GM23338 (cell line): ENCODE measurements at regions not wholly inside any gene's neighbourhood (a gene's known extent, or its start where the extent isn't known, plus 50 kb on each side); places are given as distances from the start of the nearest gene placed in this dataset.

Experiments used
- ATAC-seq: fragments of 200-7000 bp; cut with Tn5 transposase; 3 replicates; pipeline ENCODE4 v1.9.1; 2020
- DNase-seq: peaks from one replicate; pipeline ENCODE4 v3.0.0-alpha.2; 2015; ENCODE audit warnings: low spot score
- H2AFZ ChIP-seq: fragments of 200-600 bp; sonication (generic); 2 replicates; pipeline ENCODE4 v1.8.0; 2016; ENCODE audit warnings: antibody characterized with exemption, mild to moderate bottlenecking, moderate library complexity
- H3F3A ChIP-seq: fragments of 200-600 bp; sonication (generic); replicated peaks from 2 replicates; pipeline ENCODE4 v1.8.0; 2017; ENCODE audit warnings: antibody characterized with exemption, mixed run types, low read depth
- H3K27ac ChIP-seq: fragments of 200-600 bp; sonication (generic); 2 replicates; pipeline ENCODE4 v1.6.1; 2016; ENCODE audit warnings: low read depth
- H3K27me3 ChIP-seq: fragments of 200-600 bp; sonication (generic); 2 replicates; pipeline ENCODE4 v1.8.0; 2016; ENCODE audit warnings: mild to moderate bottlenecking, mixed run types, moderate library complexity; ENCODE audit not compliant: insufficient read depth
- H3K36me3 ChIP-seq: fragments of 200-600 bp; sonication (generic); 2 replicates; pipeline ENCODE4 v1.8.0; 2016; ENCODE audit warnings: mild to moderate bottlenecking; ENCODE audit not compliant: insufficient read depth
- H3K4me1 ChIP-seq: fragments of 200-600 bp; sonication (generic); 2 replicates; pipeline ENCODE4 v1.8.0; 2016; ENCODE audit warnings: mild to moderate bottlenecking, moderate library complexity; ENCODE audit not compliant: insufficient read depth
- H3K4me2 ChIP-seq: fragments of 200-600 bp; sonication (generic); 2 replicates; pipeline ENCODE4 v1.7.1; 2017; ENCODE audit warnings: mixed run types
- H3K4me3 ChIP-seq: fragments of 200-600 bp; sonication (generic); 2 replicates; pipeline ENCODE4 v1.6.1; 2016; ENCODE audit warnings: mixed run types
- H3K79me2 ChIP-seq: fragments of 200-600 bp; sonication (generic); replicated peaks from 2 replicates; pipeline ENCODE4 v1.8.0; 2017; ENCODE audit warnings: mild to moderate bottlenecking; ENCODE audit not compliant: insufficient read depth
- H3K9me2 ChIP-seq: fragments of 200-600 bp; sonication (generic); 2 replicates; pipeline ENCODE4 v1.8.0; 2017; ENCODE audit not compliant: insufficient read depth
- H4K20me1 ChIP-seq: fragments of 200-600 bp; sonication (generic); replicated peaks from 2 replicates; pipeline ENCODE4 v1.8.0; 2017; ENCODE audit warnings: mild to moderate bottlenecking; ENCODE audit not compliant: insufficient read depth
- H3K27ac Mint-ChIP-seq: 2 replicates; pipeline ENCODE4 v1.8.0; 2020; ENCODE audit warnings: inconsistent platforms, mild to moderate bottlenecking, moderate library complexity, mixed read lengths
- H3K27me3 Mint-ChIP-seq: 3 replicates; pipeline ENCODE4 v1.8.0; 2022; ENCODE audit warnings: low read depth, mild to moderate bottlenecking, moderate library complexity, mixed read lengths, inconsistent platforms; ENCODE audit not compliant: insufficient read depth, poor library complexity
- H3K36me3 Mint-ChIP-seq: 3 replicates; pipeline ENCODE4 v1.8.0; 2021; ENCODE audit warnings: low read depth, mild to moderate bottlenecking, inconsistent platforms, moderate library complexity, mixed read lengths
- H3K4me1 Mint-ChIP-seq: 3 replicates; pipeline ENCODE4 v1.8.0; 2020; ENCODE audit warnings: mild to moderate bottlenecking, inconsistent platforms, mixed read lengths
- H3K4me3 Mint-ChIP-seq: 3 replicates; pipeline ENCODE4 v1.8.0; 2021; ENCODE audit warnings: moderate library complexity, mild to moderate bottlenecking, inconsistent platforms, mixed read lengths
- H3K9me3 Mint-ChIP-seq: 3 replicates; pipeline ENCODE4 v1.8.0; 2020; ENCODE audit warnings: moderate library complexity, mild to moderate bottlenecking, inconsistent platforms, mixed read lengths
- NANOG ChIP-seq: IDR thresholded peaks from 2 replicates; pipeline ENCODE4 v1.6.1; 2016; ENCODE audit warnings: antibody characterized with exemption, borderline replicate concordance
- ZNF331 ChIP-seq: fragments of 250-450 bp; sonication (Bioruptor Pico); IDR thresholded peaks from 2 replicates; pipeline ENCODE4 v1.5.0; 2020; ENCODE audit warnings: low read depth, mild to moderate bottlenecking, moderate library complexity
- TF ChIP-seq, protein P1 (sequence below): IDR thresholded peaks from one replicate; pipeline ENCODE4 v1.6.1; 2018; ENCODE audit warnings: antibody characterized with exemption; ENCODE audit not compliant: unreplicated experiment
- TF ChIP-seq, protein P2 (sequence below), 2 experiments: fragments of 200-600 bp in 1 of 2; sonication (generic) in 1 of 2; conservative IDR thresholded peaks; 2 replicates each; pipeline versions ENCODE4 v1.5.1 to v1.6.1; 2016 to 2017; ENCODE audit warnings: antibody characterized with exemption in 2 of 2, low read depth in 2 of 2, mild to moderate bottlenecking in 2 of 2, moderate library complexity in 1 of 2

DNA sequence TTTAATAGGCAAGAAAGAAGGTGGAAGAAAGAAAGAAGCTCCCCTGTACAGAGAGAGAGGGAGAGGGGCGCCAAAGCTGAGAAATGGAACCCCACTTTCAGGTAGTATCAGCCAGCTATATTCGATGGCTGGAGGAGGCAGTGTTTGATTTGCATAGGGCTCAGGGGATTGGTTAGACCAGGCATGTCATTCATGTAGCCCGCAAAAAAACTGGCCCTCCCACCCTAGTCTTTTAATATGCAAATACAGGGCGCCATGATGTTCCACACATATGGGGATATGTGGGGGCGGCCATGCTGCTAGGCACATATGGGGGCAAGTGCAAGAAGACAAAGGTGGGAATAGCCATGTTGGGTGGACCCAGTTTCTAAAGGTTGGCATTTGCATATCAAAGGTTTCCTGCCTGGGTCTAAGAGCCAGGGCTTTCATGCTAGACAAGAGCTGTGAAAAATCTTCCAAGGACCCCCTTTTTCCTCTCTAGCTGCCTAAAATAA lies 174.4 kb upstream of the ADRA1B start (continued):
- no peak for TF ChIP-seq NANOG
- TF ChIP-seq, protein P1, sequence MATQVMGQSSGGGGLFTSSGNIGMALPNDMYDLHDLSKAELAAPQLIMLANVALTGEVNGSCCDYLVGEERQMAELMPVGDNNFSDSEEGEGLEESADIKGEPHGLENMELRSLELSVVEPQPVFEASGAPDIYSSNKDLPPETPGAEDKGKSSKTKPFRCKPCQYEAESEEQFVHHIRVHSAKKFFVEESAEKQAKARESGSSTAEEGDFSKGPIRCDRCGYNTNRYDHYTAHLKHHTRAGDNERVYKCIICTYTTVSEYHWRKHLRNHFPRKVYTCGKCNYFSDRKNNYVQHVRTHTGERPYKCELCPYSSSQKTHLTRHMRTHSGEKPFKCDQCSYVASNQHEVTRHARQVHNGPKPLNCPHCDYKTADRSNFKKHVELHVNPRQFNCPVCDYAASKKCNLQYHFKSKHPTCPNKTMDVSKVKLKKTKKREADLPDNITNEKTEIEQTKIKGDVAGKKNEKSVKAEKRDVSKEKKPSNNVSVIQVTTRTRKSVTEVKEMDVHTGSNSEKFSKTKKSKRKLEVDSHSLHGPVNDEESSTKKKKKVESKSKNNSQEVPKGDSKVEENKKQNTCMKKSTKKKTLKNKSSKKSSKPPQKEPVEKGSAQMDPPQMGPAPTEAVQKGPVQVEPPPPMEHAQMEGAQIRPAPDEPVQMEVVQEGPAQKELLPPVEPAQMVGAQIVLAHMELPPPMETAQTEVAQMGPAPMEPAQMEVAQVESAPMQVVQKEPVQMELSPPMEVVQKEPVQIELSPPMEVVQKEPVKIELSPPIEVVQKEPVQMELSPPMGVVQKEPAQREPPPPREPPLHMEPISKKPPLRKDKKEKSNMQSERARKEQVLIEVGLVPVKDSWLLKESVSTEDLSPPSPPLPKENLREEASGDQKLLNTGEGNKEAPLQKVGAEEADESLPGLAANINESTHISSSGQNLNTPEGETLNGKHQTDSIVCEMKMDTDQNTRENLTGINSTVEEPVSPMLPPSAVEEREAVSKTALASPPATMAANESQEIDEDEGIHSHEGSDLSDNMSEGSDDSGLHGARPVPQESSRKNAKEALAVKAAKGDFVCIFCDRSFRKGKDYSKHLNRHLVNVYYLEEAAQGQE = no peak

- no peaks in the 10 kb centered on the region for H3F3A ChIP-seq
- ATAC-seq = no peak
- H3K27me3 Mint-ChIP-seq = peaks cover 2% of the 10 kb centered on the region
Measured at GRCh38 chr5:159743234-159743633, 173.0 kb upstream of the ADRA1B start.

More at GRCh38 chr5:159743234-159743633, 173.0 kb upstream of the ADRA1B start:
- Histone ChIP-seq H3K27me3 (no peaks in the 10 kb centered on the region), H3K9me2 (no peaks in the 10 kb centered on the region), H3K4me1 (no peaks in the 10 kb centered on the region), H4K20me1 (no peaks in the 10 kb centered on the region), H3K27ac (no peak overlapping the region), H3K4me3 (no peak overlapping the region), H2AFZ (no peak overlapping the region), H3K36me3 (no peaks in the 10 kb centered on the region), H3K4me2 (no peak overlapping the region), H3K79me2 (no peaks in the 10 kb centered on the region)
- no peak overlapping the region for H3K27ac Mint-ChIP-seq
- peaks cover 8% of the 10 kb centered on the region; the same call in 2 of the 3 replicates for H3K4me1 Mint-ChIP-seq
- TF ChIP-seq, protein P1 = no peak
- TF ChIP-seq ZNF331 (CRISPR knock-in tag) = no peak
- TF ChIP-seq, protein P2, sequence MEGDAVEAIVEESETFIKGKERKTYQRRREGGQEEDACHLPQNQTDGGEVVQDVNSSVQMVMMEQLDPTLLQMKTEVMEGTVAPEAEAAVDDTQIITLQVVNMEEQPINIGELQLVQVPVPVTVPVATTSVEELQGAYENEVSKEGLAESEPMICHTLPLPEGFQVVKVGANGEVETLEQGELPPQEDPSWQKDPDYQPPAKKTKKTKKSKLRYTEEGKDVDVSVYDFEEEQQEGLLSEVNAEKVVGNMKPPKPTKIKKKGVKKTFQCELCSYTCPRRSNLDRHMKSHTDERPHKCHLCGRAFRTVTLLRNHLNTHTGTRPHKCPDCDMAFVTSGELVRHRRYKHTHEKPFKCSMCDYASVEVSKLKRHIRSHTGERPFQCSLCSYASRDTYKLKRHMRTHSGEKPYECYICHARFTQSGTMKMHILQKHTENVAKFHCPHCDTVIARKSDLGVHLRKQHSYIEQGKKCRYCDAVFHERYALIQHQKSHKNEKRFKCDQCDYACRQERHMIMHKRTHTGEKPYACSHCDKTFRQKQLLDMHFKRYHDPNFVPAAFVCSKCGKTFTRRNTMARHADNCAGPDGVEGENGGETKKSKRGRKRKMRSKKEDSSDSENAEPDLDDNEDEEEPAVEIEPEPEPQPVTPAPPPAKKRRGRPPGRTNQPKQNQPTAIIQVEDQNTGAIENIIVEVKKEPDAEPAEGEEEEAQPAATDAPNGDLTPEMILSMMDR (conservative IDR thresholded peaks at IDR 0.05; ENCODE audit: low read depth in 2 of 2) = no peak
- no peaks in the 10 kb centered on the region; the same call in 2 of the 3 replicates for H3K36me3 Mint-ChIP-seq
- DNase-seq = no peak
- no peaks in the 10 kb centered on the region for H3K9me3 Mint-ChIP-seq
- H3K4me3 Mint-ChIP-seq = no peak overlapping the region
